HG02588 (cell line): ENCODE measurements at regions not wholly inside any gene's neighbourhood (a gene's known extent, or its start where the extent isn't known, plus 50 kb on each side); places are given as distances from the start of the nearest gene placed in this dataset.

Experiments used
- ATAC-seq: cut with Tn5 transposase; IDR thresholded peaks from one replicate; pipeline ENCODE4 v1.9.1; 2021; ENCODE audit warnings: mild to moderate bottlenecking, moderate library complexity; ENCODE audit not compliant: unreplicated experiment

DNA sequence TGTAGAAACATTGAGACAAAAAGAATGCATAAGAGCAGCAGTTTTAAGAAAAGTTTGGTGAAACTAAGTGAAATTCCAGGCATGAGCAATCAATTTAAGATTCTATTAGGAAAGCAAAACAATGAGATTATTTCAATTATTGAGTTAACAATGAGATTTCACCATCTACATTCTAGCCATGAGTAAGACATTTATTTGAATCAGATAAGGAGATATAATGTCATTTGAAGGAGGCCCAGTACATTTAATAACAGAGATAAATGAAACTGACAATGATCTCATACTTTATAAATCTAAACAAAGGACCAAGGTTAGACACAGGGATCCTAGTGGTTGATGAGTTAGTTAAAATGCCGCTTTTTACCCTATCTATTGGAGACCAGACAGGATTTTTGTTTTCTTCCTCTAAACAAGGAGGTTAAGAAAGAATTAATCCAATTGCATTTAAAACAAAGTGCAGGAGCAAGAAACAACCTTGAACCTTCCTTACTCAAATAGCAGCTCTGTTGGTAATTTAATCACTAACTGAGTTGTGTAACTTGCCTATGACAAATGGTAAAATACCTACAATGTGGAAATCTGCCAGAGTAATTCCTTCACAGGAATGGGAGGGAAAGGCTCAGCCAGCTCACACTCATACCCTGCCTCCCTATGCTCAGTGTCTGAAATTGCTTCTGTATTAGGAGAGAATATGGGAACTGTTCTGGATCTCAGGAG lies 103.5 kb upstream of the NR3C1 start:
- ATAC-seq, result no peak

DNA sequence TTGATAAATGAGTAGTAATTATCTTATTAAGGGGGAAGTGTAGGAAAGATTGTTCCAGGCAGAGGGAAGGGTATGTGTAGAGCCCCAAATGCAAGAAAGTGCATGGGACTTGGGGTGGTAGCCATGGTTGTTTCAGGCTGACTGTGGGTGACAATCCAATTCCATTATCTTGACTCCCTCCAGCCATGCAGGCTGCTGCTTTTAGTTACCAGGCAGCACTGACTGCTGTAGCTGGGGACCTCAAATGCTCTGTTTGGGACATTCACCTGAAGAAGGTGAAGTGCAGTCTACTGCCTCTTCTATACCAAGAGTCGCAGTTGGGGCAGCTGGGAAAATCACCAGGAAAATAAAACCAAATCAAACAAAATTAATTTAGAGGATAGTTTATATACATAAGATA lies 102.4 kb upstream of the NR3C1 start:
- ATAC-seq, result no peak

DNA sequence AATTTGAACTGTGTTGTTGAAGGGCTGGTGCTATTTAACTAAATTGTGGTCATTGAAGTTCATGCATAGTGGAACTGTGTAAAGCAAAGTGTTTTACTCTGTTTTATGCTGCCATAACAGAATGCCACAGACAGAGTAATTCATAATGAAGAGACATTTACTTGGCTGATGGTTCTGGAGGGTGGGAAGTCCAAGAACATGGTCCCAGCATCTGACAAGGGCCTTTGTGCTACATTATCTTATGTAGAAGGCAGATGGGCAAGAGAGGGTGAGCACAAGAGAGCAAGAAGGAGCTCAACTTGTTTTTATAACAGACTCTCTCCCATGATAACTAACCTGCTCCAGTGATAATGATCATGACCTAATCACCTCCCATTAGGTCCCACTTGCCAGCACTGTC lies 101.9 kb upstream of the NR3C1 start:
- no peak for ATAC-seq

DNA sequence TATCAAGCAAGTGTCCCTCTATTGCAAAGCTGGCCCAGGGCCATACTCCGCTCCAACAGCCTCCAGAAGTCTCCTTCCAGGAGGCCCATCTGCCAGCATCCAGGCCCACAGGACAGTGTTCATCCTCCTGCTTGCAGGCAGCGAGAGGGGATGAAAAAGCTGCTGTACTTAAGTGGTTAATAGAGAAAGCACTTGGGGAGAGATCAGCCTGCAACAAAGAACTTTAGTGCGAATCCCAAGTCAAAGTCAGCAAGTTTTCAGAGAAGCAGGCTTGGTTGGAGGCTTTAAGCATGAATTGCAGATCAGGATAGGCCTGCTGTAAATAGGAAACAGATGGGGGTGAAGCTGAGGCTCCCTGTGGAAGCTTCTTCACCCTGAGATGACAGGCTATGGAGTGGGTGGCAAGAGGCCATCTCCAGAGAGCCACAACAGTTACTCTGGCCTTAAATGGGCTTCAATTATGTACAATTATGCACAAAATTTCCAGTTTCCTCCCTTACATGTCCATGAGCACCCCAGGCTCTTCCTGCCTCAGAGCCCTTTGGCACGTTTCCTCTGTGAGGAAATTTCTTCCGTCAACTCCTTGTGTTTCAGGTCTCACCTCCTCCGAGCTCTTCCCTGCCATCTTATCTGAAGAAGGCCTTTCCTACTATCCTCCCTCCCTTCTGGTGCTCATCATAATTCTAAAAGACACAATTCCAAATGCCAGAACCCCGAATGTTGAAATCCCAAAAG lies 98.0 kb upstream of the NR3C1 start:
- no peak for ATAC-seq

DNA sequence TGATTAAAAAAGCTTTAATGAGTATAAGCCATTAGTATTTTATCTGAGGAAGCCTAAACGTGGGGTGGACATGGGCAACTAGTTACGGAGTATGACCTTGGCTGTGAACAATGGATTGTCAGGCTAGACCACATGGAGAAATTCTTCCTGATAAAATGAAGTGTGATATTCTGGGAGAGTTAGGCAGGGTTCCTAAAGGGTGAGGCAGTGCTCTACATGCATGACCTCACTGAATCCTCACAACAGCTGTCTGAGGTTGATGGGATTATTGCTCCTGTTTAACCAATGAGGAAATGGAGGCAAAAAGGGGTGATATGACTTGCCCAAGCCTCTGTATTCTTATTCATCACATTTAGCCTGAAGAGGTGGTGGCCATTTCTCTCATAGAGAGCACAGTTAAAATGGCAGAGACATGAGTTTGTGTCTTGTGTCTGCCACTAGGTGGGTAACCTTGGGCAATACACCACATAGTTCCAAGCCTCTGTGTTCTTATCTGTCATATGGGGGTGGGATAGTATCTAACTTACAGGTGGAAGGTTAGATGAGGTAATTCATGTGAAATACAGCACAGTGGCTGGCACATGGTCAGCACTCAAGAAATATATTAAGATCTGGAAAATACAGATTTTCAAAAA lies 96.1 kb upstream of the NR3C1 start:
- no peak for ATAC-seq

DNA sequence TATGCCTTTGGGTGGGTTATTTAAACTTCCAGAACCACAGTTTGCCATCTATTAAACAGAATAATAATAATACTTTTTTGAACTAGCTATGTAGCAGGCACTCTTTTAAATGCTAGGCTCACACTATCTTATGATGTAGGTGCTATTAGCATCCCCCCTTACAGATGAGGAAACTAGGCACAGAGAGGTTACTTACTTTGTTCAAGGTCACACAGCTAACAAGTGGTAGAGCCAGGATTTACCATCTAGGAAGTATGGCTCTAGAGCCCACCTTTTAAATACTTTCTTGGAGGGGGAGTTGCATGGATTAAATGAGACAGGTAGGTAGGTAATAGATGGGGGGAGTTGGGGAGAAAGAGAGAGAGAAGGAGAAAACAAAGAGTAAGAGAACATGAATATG lies 95.3 kb upstream of the NR3C1 start:
- no peak for ATAC-seq

DNA sequence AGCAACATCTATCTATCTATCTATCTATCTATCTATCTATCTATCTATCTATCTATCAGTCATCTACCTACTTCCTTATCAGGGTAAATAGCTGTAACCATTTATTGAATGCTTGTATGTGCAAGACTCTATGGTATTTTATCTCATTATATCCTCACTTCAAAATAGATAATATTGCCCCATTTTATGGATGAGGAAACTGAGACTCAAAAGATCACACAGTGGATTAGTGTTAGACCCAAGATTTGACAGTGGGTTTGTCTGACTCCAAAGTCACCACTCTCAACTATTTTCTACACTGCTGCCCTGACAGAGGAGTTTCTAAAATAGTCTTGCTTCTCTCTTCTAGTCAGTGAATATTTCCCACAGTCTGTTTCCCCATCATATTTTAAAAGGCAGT lies 94.3 kb upstream of the NR3C1 start:
- ATAC-seq, result no peak

DNA sequence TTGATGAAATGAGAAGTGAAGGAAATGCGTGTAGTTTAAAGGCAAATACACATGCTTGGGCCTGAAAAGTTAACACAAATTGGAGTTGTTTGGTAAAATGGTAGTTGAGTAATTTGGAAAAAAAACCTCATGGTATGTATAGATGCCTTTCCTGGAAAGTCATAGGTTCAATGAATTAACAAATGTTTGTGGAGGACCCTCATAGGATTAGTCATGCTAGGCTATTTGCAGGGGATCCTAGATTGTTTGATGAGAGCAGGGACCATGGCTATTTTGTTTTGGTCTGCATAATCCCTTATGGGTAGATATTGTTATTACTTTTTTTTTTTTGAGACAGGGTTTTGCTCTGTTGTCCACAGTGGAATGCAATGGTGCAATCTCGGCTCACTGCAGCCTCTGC lies 93.5 kb upstream of the NR3C1 start:
- ATAC-seq, result no peak

DNA sequence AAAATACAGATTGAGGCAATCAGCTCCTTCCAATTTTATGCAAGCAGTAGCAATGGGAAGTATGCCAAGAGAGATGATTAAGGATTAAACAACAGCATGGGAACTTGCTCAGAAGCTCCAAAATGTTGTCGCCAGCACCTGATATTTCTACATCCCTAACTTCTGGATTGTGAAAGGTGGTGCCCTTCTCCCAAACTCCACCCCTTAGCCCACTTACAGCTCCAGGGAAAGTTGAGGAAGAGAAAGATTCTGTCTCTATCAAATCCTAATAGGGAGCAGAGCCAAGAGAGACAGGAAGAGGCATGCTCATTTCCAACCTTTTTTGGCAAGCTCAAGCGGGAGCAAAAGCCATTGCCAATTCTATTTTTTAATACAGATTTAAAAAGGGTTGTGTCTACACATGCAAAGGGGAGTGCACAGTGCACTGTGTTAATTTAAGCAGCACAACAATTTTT lies 92.4 kb upstream of the NR3C1 start:
- ATAC-seq, result no peak

DNA sequence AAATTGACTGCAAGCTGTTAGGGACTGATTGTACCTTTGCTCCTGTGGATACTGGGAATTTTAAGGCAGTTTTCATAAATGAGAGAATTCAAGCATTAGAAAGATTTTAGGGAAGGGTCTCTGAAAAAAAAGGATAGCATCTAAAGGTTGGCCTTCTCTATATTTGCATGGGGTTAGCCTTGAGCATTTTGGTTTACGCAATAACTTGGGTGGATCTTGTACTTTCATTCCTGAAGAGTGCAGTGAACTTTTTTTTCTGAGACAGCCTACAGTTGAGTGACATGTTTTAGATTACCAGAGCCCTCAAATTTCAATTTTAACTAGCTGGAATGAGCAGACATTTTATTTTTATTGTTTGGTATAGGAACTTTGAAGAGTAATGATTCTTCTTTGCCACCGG lies 91.6 kb upstream of the NR3C1 start:
- ATAC-seq, result no peak

DNA sequence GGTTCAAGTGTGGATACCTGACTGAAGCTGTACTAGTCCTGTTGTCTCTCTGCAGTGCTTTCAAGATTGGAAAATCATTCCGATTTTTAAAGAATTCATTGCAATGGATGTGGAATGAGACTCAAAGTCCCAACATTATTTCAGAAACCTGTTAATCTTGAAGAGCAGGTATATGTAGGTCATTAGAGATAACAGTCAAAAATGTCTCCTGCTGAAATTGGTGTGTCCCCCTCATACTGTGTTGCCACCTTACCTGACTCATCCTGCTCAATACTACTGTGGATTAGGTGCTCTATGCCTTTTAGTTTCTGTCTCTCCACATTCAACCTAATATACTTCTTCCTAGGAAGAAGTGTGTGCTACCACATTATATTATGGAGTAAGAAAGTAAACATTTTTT lies 91.1 kb upstream of the NR3C1 start:
- ATAC-seq, result no peak

DNA sequence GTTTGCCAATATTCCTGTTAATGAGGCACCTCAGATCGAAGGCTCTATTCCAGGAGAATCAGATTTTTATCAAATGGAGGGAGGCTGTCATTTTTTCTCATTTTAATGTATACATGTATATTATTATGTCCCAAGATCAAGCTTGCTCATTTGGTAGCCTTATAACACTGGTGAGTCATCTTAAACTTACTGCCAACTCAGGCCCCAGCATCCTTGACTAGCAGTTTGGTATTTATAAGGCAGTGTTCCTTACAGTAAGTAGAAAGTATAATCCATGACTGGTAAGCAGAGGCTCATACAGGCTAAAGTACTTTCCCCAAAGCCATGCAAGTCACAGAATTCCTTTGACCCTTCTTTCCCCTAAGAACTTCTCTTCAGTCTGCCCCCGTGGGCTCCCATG lies 90.7 kb upstream of the NR3C1 start:
- ATAC-seq, result no peak

DNA sequence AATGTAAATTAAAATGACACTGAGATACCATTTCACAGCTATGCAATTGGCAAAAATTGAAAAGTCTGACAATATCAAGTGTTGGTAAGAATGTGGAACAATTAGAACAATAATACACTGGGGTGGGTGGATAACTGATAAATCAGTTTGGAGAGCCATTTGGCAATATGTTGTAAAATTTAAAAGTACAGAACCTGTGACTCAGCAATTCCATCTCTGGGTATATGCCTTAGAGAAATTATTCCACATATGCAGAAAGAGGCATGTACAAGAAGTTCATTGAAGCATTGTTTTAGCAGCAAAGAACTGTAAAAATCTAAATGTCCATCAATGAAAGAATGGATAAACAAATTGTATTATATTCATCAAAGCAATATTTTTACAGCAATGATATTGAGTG lies 89.3 kb upstream of the NR3C1 start:
- ATAC-seq, result no peak

DNA sequence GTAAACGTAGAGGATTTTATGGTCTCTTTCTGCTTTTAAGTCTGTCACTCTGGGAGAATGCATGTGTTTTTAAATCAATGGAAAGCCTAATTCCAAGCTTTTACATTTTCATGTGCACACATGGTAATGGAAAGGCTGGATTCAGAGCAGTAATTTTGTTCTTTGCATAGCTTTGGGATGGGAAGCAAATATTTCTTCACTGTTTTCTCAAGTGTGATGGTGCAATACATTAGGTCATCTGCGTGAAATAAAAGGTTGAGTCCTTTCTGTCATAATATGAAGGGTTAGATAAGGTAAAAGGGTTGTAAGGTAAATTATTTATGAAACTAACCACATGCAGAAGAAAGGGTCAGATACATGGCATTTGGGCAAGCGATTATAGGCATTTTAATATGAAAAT lies 88.2 kb upstream of the NR3C1 start:
- ATAC-seq, result no peak

DNA sequence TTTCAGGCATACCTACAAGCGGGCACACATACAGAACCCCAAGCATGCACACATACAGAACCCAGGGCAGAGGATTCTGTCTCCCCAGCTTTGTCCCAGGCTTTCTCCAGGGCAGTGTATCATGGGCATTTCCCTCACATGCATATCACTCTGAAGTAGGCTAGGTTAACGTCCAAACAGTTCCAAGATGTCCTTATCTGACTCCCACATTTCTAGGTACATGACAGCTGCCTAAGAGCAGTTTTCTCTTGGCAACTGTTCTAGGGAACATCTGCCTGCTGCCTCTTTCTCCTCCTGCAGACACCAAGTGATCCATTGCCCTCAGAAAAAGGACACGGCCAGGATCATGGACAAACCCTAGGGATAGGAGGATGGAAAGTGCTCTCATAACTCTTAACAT lies 84.9 kb upstream of the NR3C1 start:
- ATAC-seq, result no peak

DNA sequence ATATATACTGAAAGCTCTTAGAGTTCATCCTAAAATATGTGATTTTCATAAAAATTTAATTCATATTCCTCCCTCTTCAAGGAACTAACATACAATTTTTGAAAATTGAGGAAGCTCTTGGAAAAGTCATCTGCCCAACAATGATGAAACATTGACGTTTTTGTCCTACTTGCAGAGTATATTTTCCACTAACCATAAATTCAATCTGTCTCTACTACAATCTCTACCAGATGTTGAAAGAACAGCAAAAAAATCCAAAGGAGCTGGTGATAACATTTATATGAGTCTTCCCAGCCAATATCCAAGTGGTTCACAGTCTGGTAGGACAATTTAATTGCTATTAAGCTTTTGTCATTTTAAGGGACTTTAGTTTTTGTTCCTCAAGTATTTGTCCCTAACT lies 81.1 kb upstream of the NR3C1 start:
- ATAC-seq, result no peak

DNA sequence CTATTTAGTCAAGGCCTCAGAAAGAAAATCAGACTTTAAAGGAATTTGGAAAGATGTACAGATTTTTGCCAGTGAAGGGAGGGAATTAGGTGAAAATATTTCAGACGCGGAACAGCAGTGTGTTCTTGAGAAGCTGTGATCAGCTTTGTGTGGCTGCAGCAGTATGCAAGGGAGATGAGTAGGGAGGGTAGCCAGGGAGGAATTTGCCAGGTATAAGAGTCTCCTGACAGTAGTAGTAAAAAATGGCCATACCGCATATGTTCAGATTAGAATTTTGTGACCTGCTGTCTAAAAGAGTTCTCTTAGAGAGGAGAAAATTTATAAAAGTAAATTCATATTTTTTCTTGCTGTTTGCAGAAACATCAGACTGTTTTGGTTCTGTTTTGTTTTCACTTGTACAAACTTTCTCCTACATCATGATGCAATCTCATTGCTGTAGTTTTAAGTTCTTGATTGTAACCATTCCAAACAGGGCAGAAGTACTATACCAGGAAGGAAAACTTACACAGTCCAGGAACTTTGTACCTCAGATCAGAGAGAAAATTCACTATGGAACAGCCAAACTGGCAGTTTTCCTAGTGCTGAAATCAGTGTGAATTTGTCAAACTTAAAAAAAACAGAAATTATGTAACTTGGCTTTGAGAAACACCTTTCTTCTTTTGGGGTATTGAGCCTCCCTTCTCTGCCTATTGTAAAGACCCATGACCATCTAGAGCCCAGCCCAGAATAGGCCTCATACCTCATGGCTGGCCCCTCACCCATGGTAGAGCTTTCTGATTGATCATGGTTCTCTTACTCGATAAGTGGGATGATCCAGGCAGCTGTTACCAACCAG lies 78.4 kb upstream of the NR3C1 start:
- ATAC-seq, result no peak

DNA sequence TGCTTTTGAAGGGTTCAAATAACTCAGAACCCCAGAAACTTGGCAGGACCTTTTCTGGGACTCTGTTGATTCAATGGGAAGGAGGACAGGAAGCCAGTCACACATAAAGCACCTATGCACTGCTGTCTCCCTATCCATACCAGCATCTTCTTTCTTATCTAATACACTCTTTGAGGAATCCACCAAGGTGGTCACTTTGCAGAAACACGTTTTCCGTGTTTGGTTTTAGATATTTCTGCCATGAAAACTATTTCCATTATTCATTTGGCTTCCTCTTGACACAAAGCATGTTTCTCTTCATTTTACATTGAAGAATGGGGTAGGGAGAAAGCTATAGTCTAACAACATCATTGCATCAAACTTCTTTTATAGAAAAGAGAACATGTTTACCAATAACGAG lies 76.5 kb upstream of the NR3C1 start:
- ATAC-seq, result no peak

DNA sequence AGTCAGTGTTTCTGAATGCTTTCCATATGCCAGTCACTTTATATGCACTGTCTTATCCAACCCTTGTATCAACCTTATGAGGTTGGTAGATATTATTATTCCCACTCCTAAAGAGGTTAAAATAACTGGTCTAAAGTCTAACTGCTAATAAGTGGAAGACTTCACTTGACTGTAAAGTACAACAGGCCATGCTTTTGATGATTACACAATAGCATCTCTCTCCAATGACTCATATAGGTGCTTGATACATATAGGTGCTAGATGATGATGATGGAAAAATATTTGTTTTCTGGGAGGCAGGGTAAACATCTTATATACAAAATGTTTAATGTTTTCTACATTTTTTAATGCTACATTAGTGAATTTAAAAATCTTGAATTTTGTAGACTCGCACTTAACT lies 75.9 kb upstream of the NR3C1 start:
- no peak for ATAC-seq

DNA sequence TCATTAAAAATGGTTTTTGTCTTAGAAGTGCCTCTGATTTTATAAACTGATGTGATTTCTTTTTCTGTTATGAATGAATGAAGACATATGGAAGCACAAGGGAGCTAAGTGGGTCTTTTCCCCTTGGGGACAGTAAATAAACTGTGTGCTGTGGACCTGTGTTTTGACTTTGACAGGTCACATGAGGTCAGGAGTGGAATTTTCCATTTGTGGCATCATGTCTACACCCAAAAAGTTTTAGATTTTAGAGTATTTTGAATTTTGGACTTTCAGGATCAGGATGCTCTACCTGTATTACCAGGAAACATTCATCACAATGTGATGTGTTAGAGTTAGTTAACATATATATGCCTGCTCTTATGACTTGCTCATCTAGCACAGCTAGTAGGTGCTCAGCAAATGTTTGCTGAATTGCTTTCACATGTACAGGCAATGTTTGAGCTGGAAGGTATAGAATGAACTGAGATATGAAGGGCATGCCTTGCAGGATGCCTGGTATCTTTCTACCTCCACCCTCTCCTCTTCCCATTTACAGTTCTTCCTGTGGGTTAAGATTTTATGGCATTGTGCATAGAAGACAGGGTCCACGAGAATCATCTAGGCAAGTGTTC lies 73.2 kb upstream of the NR3C1 start:
- no peak for ATAC-seq

DNA sequence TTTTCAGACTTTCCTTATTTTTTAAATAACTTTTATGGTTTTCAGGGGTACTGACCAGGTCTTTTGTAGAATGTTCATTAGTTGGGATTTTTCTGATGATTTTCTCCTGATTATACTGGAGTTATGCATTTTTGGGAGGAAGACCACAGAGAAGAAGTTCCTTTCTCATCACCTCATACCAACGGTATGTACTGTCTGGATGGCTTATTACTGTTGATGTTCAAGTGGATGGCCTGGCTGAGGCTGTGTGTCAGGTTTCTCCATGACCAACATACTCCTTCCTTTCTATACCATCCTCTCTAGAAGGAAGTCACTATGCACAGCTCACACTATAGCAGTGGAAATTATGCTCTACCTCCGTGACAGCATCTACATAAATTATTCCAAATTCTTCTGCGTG lies 71.1 kb upstream of the NR3C1 start:
- no peak for ATAC-seq
